ENCODE measurements at regions not wholly inside any gene's neighbourhood (a gene's known extent, or its start where the extent isn't known, plus 50 kb on each side); places are given as distances from the start of the nearest gene placed in this dataset.

DNA sequence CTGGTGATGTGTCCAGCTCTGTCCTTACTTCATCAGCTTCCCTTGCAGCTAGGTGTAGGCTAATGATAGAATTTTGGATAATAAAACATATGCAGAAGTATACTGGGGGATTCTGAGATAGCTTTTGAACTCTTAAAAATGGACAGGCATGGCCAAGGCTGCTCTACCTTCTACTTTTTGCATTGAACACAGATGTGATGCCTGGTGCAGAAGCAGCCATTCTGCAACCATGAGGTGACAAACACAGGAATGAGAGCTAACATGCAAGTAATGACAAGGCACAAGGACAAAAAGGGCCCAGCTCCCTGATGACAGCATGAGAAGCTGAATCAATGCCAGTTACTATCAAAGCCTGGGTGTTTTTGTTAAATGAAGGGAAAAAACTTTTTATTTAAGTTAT, 686.5 kb upstream of the AUTS2 start:
- no peaks in the 10 kb centered on the region for H3K4me1 ChIP-seq
- no peaks in the 10 kb centered on the region for H3K36me3 ChIP-seq
- no peak overlapping the region for H3K27ac ChIP-seq
- H3K9me3 ChIP-seq, result peaks cover 0 to 9% of the 10 kb centered on the region in 2 donors
- H3K27me3 ChIP-seq, result no peaks in the 10 kb centered on the region
- TF ChIP-seq, protein P1, sequence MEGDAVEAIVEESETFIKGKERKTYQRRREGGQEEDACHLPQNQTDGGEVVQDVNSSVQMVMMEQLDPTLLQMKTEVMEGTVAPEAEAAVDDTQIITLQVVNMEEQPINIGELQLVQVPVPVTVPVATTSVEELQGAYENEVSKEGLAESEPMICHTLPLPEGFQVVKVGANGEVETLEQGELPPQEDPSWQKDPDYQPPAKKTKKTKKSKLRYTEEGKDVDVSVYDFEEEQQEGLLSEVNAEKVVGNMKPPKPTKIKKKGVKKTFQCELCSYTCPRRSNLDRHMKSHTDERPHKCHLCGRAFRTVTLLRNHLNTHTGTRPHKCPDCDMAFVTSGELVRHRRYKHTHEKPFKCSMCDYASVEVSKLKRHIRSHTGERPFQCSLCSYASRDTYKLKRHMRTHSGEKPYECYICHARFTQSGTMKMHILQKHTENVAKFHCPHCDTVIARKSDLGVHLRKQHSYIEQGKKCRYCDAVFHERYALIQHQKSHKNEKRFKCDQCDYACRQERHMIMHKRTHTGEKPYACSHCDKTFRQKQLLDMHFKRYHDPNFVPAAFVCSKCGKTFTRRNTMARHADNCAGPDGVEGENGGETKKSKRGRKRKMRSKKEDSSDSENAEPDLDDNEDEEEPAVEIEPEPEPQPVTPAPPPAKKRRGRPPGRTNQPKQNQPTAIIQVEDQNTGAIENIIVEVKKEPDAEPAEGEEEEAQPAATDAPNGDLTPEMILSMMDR (IDR thresholded peaks at IDR 0.05), result no peak
- no peak overlapping the region for H3K4me3 ChIP-seq
- no peak for DNase-seq (ENCODE audit: low spot score)

DNA sequence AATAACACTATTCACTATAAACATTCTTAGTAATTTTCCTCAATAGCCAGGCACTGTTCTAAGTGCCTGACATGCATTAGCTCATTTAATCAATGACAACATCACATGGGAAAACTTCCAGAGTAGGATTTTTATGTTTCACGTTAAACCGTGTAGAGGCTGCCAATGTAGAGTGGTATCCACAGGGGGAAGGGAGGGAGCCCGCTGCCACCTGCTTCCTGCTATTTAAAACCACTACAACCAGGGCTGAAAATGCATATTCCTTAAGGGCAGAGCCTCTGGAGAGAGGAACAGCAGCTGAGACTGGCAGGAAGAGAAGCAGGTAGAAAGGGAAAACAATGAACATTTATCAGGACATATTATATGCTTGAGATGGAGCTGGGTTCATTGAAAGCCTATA, 684.3 kb upstream of the AUTS2 start:
- TF ChIP-seq, protein P1 (IDR thresholded peaks at IDR 0.05), result no peak
- no peak for DNase-seq (ENCODE audit: low spot score)
- no peaks in the 10 kb centered on the region for H3K27me3 ChIP-seq
- no peak overlapping the region for H3K27ac ChIP-seq
- H3K4me1 ChIP-seq, result no peaks in the 10 kb centered on the region
- H3K4me3 ChIP-seq, result no peak overlapping the region
- peaks cover 0 to 9% of the 10 kb centered on the region in 2 donors for H3K9me3 ChIP-seq
- no peaks in the 10 kb centered on the region for H3K36me3 ChIP-seq

DNA sequence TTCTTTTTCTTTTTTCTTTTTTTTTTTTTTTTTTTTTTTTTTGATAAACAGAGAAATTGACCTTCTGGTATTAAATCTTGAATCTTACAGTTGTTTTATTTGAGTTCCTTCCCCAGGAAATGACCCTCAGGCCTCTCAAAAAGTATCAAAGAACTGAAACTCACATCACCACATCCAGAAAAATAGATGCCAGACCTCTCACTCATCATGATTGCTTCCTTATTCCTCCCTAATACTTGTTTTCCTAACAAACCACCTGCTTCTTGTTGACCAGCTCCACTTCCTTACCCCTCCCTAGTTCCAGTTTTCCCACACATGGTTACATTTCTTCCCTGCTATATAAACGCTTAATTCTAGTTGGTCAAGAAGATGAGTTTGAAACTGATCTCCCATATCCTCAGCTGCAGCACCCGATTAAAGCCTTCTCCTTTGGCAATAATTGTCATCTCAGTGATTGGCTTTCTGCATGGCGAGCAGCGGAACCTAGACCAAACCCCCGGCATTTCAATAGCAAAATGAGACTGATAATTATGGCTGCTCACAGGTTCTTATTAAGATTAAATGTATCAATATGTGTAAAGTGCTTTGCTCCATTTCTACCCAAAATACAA, 681.1 kb upstream of the AUTS2 start:
- Histone ChIP-seq H3K36me3 (no peaks in the 10 kb centered on the region), H3K4me3 (no peak overlapping the region), H3K27ac (no peak overlapping the region), H3K9me3 (peaks cover 0 to 20% of the 10 kb centered on the region in 2 donors), H3K4me1 (no peaks in the 10 kb centered on the region), H3K27me3 (no peaks in the 10 kb centered on the region)
- TF ChIP-seq, protein P1 (IDR thresholded peaks at IDR 0.05), result no peak
- DNase-seq (ENCODE audit: low spot score), result no peak

DNA sequence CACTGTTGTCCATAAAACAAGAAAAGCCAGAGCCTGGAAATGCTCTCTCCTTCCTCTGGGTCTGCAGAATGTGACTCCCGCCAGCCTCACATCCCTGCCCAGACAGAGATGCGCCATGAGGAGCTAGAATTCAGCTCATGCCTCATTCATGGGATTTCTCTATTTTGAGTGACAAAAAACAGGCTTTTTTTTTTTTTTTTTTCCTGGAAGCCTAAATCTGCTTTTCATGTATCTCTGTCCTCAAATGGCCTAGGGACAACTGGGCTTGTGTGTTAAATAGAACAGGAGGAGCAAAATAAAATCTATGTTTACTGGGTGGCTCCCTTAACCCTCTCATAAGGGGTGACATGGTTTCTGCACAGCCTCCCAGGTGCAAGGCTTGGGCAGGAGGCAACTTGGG, 679.7 kb upstream of the AUTS2 start:
- DNase-seq (ENCODE audit: low spot score), result no peak
- Histone ChIP-seq H3K27ac (no peak overlapping the region), H3K36me3 (no peaks in the 10 kb centered on the region), H3K9me3 (peaks cover 0 to 24% of the 10 kb centered on the region in 2 donors), H3K27me3 (no peaks in the 10 kb centered on the region), H3K4me1 (no peaks in the 10 kb centered on the region), H3K4me3 (no peak overlapping the region)
- TF ChIP-seq, protein P1 (IDR thresholded peaks at IDR 0.05), result no peak

DNA sequence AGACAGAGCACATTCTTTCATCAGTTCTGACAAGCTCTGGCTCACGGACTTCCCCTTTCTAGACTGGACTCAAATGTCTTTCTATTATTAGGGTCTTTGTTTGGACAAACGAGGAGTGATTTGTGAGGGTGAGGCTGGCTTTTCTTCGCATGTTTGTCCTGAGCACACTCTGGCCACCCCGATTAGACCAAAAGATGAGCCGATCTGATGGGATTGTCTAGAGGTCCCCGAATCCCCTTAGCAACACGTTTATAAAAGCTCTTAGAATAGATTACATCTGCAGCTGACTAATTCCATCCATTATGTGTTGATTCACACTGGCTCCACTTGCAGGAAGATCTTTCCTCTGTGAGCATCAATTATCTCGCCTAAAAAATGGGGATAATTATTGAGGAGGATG, 675.4 kb upstream of the AUTS2 start:
- Histone ChIP-seq H3K4me3 (no peak overlapping the region), H3K27me3 (no peaks in the 10 kb centered on the region), H3K4me1 (no peaks in the 10 kb centered on the region), H3K36me3 (no peaks in the 10 kb centered on the region), H3K27ac (no peak overlapping the region), H3K9me3 (peaks cover 0 to 24% of the 10 kb centered on the region in 2 donors)
- no peak for DNase-seq (ENCODE audit: low spot score)
- TF ChIP-seq, protein P1 (IDR thresholded peaks at IDR 0.05), result no peak

DNA sequence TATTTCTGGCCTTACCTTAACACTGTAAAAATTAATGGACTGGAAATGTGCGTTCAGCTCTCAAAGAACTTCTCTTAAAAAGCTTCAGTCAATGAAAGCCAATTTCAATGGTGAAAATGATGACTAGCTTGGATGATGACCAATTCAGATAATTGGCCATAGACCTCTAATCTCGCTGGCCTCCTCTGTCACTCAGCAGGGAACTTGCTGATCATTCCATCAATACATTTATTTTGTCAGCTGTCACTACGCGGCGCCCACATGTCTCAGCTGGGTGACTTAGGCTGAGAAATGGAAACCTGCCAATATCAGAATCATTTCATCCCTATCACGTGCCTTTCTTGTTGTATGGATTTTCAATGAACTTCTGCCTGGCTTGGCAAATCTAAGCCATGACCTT, 673.0 kb upstream of the AUTS2 start:
- Histone ChIP-seq H3K4me3 (no peak overlapping the region), H3K4me1 (no peaks in the 10 kb centered on the region), H3K27me3 (no peaks in the 10 kb centered on the region), H3K9me3 (peaks cover 0 to 21% of the 10 kb centered on the region in 2 donors), H3K27ac (no peak overlapping the region), H3K36me3 (no peaks in the 10 kb centered on the region)
- DNase-seq (ENCODE audit: low spot score), result no peak
- TF ChIP-seq, protein P1 (IDR thresholded peaks at IDR 0.05), result no peak
